Osteoblast (primary cell): ENCODE measurements at regions not wholly inside any gene's neighbourhood (a gene's known extent, or its start where the extent isn't known, plus 50 kb on each side); places are given as distances from the start of the nearest gene placed in this dataset.

Source experiments
- DNase-seq: peaks from one replicate; pipeline ENCODE4 v3.0.0; 2011; ENCODE audit warnings: low spot score, mixed read lengths; ENCODE audit not compliant: insufficient read length; ENCODE audit errors: missing footprints
- H2AFZ ChIP-seq: 2 replicates; pipeline ENCODE4 v1.6.0; 2011; ENCODE audit warnings: mild to moderate bottlenecking, low read length
- H3K27ac ChIP-seq: 2 replicates; pipeline ENCODE4 v1.5.1; 2011; ENCODE audit warnings: mild to moderate bottlenecking, low read depth, low read length, moderate library complexity
- H3K27me3 ChIP-seq: 2 replicates; pipeline ENCODE4 v1.6.0; 2012; ENCODE audit warnings: mild to moderate bottlenecking, control low read depth, inconsistent platforms, low read length, moderate library complexity; ENCODE audit not compliant: insufficient read depth
- H3K36me3 ChIP-seq: 2 replicates; pipeline ENCODE4 v1.5.1; 2011; ENCODE audit warnings: mild to moderate bottlenecking, low read length, control low read depth, moderate library complexity; ENCODE audit not compliant: insufficient read depth
- H3K4me1 ChIP-seq: 2 replicates; pipeline ENCODE4 v1.5.1; 2011; ENCODE audit warnings: mild to moderate bottlenecking, low read length, control low read depth, moderate library complexity; ENCODE audit not compliant: insufficient read depth
- H3K4me2 ChIP-seq: 2 replicates; pipeline ENCODE4 v1.6.0; 2011; ENCODE audit warnings: mild to moderate bottlenecking, low read length; ENCODE audit not compliant: insufficient read depth
- H3K4me3 ChIP-seq: fragments of 200-600 bp; sonication (generic); 3 replicates; pipeline ENCODE4 v1.5.1; 2012; ENCODE audit warnings: mild to moderate bottlenecking, low read length, inconsistent platforms; ENCODE audit not compliant: insufficient read depth
- H3K79me2 ChIP-seq: 2 replicates; pipeline ENCODE4 v1.6.0; 2012; ENCODE audit warnings: mild to moderate bottlenecking, low read length, control low read depth, inconsistent platforms; ENCODE audit not compliant: insufficient read depth
- H3K9me3 ChIP-seq: 2 replicates; pipeline ENCODE4 v1.5.1; 2011; ENCODE audit warnings: low read depth, low read length, control low read depth
- H4K20me1 ChIP-seq: 2 replicates; pipeline ENCODE4 v1.6.0; 2012; ENCODE audit warnings: mild to moderate bottlenecking, low read length, control low read depth; ENCODE audit not compliant: insufficient read depth
- TF ChIP-seq, protein P1 (sequence below): IDR thresholded peaks from 2 replicates; pipeline ENCODE4 v1.5.1; 2011; ENCODE audit warnings: mild to moderate bottlenecking, low read depth, low read length, moderate library complexity; ENCODE audit errors: extremely low read depth

DNA sequence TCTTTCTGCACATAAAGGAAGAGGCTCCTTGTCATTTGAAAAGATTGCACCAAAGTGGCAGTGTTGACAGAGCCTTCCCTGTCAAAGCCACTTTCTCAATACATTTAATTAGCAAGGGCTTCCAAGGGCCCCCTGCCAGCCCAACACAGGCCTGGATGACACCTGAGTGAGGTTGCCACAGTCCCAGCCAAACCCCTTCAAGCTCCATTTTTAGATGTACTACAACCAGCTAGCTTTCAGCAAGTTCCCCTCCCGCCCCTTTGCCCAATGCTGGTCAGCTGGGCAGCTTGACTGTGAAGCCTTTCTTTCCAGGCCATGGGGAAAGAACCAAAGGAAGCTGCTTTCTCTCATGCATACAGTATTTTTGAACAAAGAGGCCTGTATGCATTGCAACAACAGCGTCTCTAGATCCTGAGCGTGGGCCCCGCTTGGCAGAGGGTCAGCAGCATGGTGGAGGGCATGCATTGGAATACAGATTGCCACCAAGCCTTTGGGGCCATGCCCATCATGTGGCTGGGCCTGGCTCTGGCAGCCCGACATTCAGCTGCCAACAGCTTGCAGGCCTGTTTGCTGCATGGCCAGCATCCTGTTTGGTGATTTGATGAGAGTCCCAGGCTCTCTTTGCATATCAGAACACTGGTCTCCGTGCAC, 261.1 kb upstream of the GATB start:
- H3K4me2 ChIP-seq = no peak overlapping the region
- no peak overlapping the region for H2AFZ ChIP-seq
- no peaks in the 10 kb centered on the region for H3K9me3 ChIP-seq
- H4K20me1 ChIP-seq = no peaks in the 10 kb centered on the region
- no peaks in the 10 kb centered on the region for H3K4me1 ChIP-seq
- TF ChIP-seq, protein P1, sequence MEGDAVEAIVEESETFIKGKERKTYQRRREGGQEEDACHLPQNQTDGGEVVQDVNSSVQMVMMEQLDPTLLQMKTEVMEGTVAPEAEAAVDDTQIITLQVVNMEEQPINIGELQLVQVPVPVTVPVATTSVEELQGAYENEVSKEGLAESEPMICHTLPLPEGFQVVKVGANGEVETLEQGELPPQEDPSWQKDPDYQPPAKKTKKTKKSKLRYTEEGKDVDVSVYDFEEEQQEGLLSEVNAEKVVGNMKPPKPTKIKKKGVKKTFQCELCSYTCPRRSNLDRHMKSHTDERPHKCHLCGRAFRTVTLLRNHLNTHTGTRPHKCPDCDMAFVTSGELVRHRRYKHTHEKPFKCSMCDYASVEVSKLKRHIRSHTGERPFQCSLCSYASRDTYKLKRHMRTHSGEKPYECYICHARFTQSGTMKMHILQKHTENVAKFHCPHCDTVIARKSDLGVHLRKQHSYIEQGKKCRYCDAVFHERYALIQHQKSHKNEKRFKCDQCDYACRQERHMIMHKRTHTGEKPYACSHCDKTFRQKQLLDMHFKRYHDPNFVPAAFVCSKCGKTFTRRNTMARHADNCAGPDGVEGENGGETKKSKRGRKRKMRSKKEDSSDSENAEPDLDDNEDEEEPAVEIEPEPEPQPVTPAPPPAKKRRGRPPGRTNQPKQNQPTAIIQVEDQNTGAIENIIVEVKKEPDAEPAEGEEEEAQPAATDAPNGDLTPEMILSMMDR = no peak
- DNase-seq = no peak
- no peaks in the 10 kb centered on the region for H3K27me3 ChIP-seq
- H3K36me3 ChIP-seq = no peaks in the 10 kb centered on the region
- no peaks in the 10 kb centered on the region for H3K79me2 ChIP-seq
- no peak overlapping the region for H3K4me3 ChIP-seq
- no peak overlapping the region for H3K27ac ChIP-seq

DNA sequence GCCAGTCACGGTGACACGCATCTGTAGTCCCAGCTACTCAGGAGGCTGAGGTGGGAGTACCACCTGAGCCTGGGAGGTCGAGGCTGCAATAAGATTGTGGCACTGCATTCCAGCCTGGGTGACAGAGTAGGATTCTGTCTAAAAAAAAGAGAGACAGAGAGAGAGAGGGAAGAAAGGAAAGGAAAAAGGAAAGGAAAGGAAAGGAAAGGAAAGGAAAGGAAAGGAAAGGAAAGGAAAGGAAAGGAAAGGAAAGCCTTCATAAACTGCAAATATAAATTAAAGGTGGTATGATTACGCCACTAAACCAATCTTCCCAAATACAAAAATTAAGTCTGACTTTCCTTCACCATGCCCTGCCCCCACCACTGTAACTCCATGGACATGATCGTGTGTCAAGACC, 259.3 kb upstream of the GATB start:
- H4K20me1 ChIP-seq = no peaks in the 10 kb centered on the region
- H3K4me1 ChIP-seq = no peaks in the 10 kb centered on the region
- no peaks in the 10 kb centered on the region for H3K27me3 ChIP-seq
- no peak for DNase-seq
- TF ChIP-seq, protein P1 = no peak
- no peaks in the 10 kb centered on the region for H3K36me3 ChIP-seq
- no peak overlapping the region for H3K27ac ChIP-seq
- no peak overlapping the region for H2AFZ ChIP-seq
- H3K9me3 ChIP-seq = no peaks in the 10 kb centered on the region
- no peak overlapping the region for H3K4me2 ChIP-seq
- H3K4me3 ChIP-seq = no peak overlapping the region
- no peaks in the 10 kb centered on the region for H3K79me2 ChIP-seq

DNA sequence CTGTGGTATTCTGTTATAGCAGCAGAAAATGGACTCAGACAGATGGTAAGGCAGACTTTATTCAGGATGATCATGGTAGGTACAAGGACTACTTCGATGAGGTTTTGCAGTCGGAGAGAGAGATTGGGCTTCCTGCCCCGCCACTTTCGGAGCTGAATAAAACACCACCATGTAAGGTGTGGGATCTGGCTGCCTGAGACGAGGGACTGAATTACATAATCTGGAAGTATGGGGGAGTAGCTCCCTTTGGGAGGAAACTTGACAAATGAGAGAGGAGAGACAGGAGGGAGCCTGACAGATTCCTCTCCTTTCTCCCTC, 255.5 kb upstream of the GATB start:
- Histone ChIP-seq H3K4me2 (no peak overlapping the region), H3K27me3 (no peaks in the 10 kb centered on the region), H2AFZ (no peak overlapping the region), H3K4me3 (no peak overlapping the region), H3K27ac (no peak overlapping the region), H4K20me1 (no peaks in the 10 kb centered on the region), H3K4me1 (no peaks in the 10 kb centered on the region), H3K79me2 (no peaks in the 10 kb centered on the region), H3K36me3 (no peaks in the 10 kb centered on the region), H3K9me3 (no peaks in the 10 kb centered on the region)
- TF ChIP-seq, protein P1 = no peak
- no peak for DNase-seq

DNA sequence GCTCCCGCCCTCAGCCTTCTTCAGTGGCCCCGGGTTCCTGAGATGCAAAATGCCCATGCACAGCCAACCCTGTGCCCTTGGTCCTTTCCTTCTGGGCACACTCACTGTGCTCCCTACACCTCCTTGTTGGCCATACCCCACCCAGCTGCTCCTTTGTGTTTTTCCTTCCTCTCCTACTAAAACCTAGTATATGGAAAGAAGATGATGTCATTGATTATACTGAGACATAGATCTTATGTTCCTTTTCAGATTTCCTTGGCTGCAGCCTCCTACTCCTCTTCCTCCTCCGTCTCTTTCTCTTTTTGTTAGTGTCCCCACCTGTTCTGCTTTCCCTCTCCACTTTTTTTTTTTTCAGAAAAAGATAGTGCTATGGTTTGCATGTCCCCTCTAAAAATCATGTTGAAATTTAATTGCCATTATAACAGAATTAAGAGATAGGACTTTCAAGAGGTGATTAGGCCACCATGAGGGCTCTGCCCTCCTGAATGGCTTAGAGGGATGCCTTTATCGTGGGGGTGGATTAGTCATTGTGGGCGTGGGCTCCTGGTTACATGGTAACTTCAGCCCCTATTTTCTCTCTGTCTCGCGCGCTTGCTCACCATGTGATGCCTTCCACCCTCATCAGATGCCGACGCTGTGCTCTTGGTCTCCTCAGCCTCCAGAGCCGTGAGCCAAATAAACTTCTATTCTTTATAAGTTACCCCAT, 254.9 kb upstream of the GATB start:
- H3K4me1 ChIP-seq = no peaks in the 10 kb centered on the region
- H2AFZ ChIP-seq = no peak overlapping the region
- DNase-seq = no peak
- H3K9me3 ChIP-seq = no peaks in the 10 kb centered on the region
- H3K36me3 ChIP-seq = no peaks in the 10 kb centered on the region
- no peak overlapping the region for H3K27ac ChIP-seq
- H3K79me2 ChIP-seq = no peaks in the 10 kb centered on the region
- no peaks in the 10 kb centered on the region for H4K20me1 ChIP-seq
- no peak overlapping the region for H3K4me2 ChIP-seq
- H3K4me3 ChIP-seq = no peak overlapping the region
- TF ChIP-seq, protein P1 = no peak
- H3K27me3 ChIP-seq = no peaks in the 10 kb centered on the region
